GM10266 (cell line): ENCODE measurements at regions not wholly inside any gene's neighbourhood (a gene's known extent, or its start where the extent isn't known, plus 50 kb on each side); places are given as distances from the start of the nearest gene placed in this dataset.

ENCODE experiments used
- DNase-seq: peaks from one replicate; pipeline ENCODE4 v3.0.0; 2012; ENCODE audit errors: extremely low spot score
- CTCF ChIP-seq: IDR thresholded peaks from 2 replicates; pipeline ENCODE4 v1.5.1; 2012; ENCODE audit warnings: mild to moderate bottlenecking, low read depth; ENCODE audit not compliant: control insufficient read depth, insufficient read depth; ENCODE audit errors: missing control alignments

GRCh38 chr5:2125171-2125900 lies 242.6 kb upstream of the IRX4 start:
- no peak for DNase-seq
- no peak for TF ChIP-seq CTCF

- DNase-seq, result no peak
Measured at GRCh38 chr5:2124434-2125170, 241.9 kb upstream of the IRX4 start.

GRCh38 chr5:2123874-2124273 lies 241.1 kb upstream of the IRX4 start:
- no peak for DNase-seq
- no peak for TF ChIP-seq CTCF

More at GRCh38 chr5:2124434-2125170, 241.9 kb upstream of the IRX4 start:
- no peak for TF ChIP-seq CTCF

DNA sequence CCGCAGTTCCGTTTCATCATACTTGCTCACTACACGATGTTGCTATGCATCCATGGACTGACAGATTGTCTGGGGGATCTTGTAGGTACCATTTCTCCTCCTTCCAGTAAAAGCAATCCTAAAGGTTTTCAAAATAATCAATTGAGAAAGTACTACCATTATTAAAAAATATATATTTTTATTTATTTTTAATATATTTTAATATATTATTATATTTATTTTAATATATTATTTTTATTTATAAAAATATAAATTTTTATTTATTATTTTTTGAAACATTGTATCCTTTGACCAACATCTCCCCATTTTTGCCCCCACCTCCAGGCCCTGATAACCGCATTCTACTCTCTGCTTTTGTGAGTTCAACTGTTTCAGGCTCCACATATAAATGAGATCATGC lies 237.6 kb upstream of the IRX4 start:
- TF ChIP-seq CTCF, result no peak
- no peak for DNase-seq

DNA sequence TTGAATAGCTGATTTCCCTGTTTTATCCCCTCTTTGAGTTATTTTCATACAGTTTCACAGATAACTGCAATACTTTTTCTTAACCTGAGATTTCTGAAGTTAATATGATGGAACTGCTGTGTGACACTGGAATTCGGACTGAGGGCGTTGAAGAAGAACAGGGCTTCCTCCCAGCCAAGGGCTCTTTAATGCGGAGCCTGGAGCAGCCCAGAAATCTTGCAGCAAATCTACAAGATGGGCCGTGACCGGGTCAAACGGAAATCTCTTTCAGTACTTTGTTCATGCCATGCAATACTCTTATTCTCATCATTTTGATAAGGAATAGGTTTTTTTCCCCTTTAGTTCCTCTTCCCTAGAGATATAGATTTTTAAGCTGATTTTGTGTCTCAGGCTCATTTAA lies 236.8 kb upstream of the IRX4 start:
- no peak for DNase-seq
- no peak for TF ChIP-seq CTCF

- no peak for DNase-seq
- TF ChIP-seq CTCF, result no peak
Measured at GRCh38 chr5:2113348-2114131, 230.8 kb upstream of the IRX4 start.
